Right renal cortex interstitium (tissue), 3 donors: ENCODE measurements at regions not wholly inside any gene's neighbourhood (a gene's known extent, or its start where the extent isn't known, plus 50 kb on each side); places are given as distances from the start of the nearest gene placed in this dataset.
"Not testable (repeated sequence)": the region's sequence is repeated elsewhere in the genome, so short reads cannot be mapped to it uniquely, and the experiment has no call there.

Source experiments
- DNase-seq, 3 donors: peaks; one replicate each; pipeline ENCODE4 v3.0.0-alpha.2; 2013; ENCODE audit warnings: low read depth in 3 of 3, low spot score in 2 of 3

GRCh38 chrX:7409866-7410265 lies 261.9 kb upstream of the PUDP start:
- DNase-seq: no peak

- DNase-seq: no peak
These were observed 251.4 kb upstream of the PUDP start for GRCh38 chrX:7399373-7399772.

GRCh38 chrX:7390441-7390840 lies 242.5 kb upstream of the PUDP start:
- no peak for DNase-seq

GRCh38 chrX:7389576-7389975 lies 241.6 kb upstream of the PUDP start:
- DNase-seq: no peak

GRCh38 chrX:7385131-7385530 lies 237.2 kb upstream of the PUDP start:
- DNase-seq: no peak

- DNase-seq: no peak
These were observed 230.5 kb upstream of the PUDP start for GRCh38 chrX:7378406-7378805.

- no peak for DNase-seq
These were observed 225.0 kb upstream of the PUDP start for GRCh38 chrX:7372825-7373525.

GRCh38 chrX:7362111-7362510 lies 214.2 kb upstream of the PUDP start:
- DNase-seq: no peak

GRCh38 chrX:7351926-7352325 lies 204.0 kb upstream of the PUDP start:
- no peak for DNase-seq

- no peak for DNase-seq
These were observed 199.5 kb upstream of the PUDP start for GRCh38 chrX:7347465-7347864.

GRCh38 chrX:7346021-7346420 lies 198.1 kb upstream of the PUDP start:
- no peak for DNase-seq

- DNase-seq: no peak
These were observed 195.2 kb upstream of the PUDP start for GRCh38 chrX:7343181-7343580.

- DNase-seq: not testable (repeated sequence)
These were observed 187.9 kb upstream of the PUDP start for GRCh38 chrX:7335816-7336362.

GRCh38 chrX:7334253-7334935 lies 186.4 kb upstream of the PUDP start:
- no peak for DNase-seq

GRCh38 chrX:7330971-7331746 lies 183.2 kb upstream of the PUDP start:
- DNase-seq: no peak

GRCh38 chrX:7330556-7330955 lies 182.6 kb upstream of the PUDP start:
- no peak for DNase-seq

- DNase-seq: no peak
These were observed 170.7 kb upstream of the PUDP start for GRCh38 chrX:7318661-7319060.

GRCh38 chrX:7318241-7318640 lies 170.3 kb upstream of the PUDP start:
- no peak for DNase-seq

GRCh38 chrX:7316887-7317286 lies 168.9 kb upstream of the PUDP start:
- no peak for DNase-seq

GRCh38 chrX:7316280-7316679 lies 168.3 kb upstream of the PUDP start:
- no peak for DNase-seq

GRCh38 chrX:7314425-7314824 lies 166.5 kb upstream of the PUDP start:
- DNase-seq: no peak

GRCh38 chrX:7307720-7308119 lies 159.8 kb upstream of the PUDP start:
- no peak for DNase-seq
